Caki2 (cell line): ENCODE measurements at regions not wholly inside any gene's neighbourhood (a gene's known extent, or its start where the extent isn't known, plus 50 kb on each side); places are given as distances from the start of the nearest gene placed in this dataset.
"Not testable (repeated sequence)": the region's sequence is repeated elsewhere in the genome, so short reads cannot be mapped to it uniquely, and the experiment has no call there.

Source experiments
- DNase-seq: peaks from one replicate; pipeline ENCODE4 v3.0.0-alpha.2; 2015; ENCODE audit warnings: low read depth
- in situ Hi-C: cut with HindIII; loops from 2 replicates; pipeline ENCODE4 v1.10.0; 2016; ENCODE audit warnings: low sequenced_read_pairs, low pct_unique_long_range_greater_than_20kb, mixed read lengths

- in situ Hi-C loops, result no loop called here
- DNase-seq, result no peak
These were observed 95.1 kb upstream of the L3MBTL4 start for GRCh38 chr18:6509832-6510231.

- in situ Hi-C loops, result no loop called here
These were observed 106.2 kb upstream of the L3MBTL4 start for GRCh38 chr18:6520901-6521300.

GRCh38 chr18:6521803-6522418 lies 107.2 kb upstream of the L3MBTL4 start:
- in situ Hi-C loops, result no loop called here
- DNase-seq, result peak; percentile 22

More at GRCh38 chr18:6520901-6521300, 106.2 kb upstream of the L3MBTL4 start:
- no peak for DNase-seq

- in situ Hi-C loops, result loop anchor here (25.0 kb wide), 1 partner anchor 362 kb away; no protein-coding TSS in a partner anchor
- DNase-seq, result no peak
These were observed 110.9 kb upstream of the L3MBTL4 start for GRCh38 chr18:6525604-6526003.

GRCh38 chr18:6537475-6537874 lies 122.8 kb upstream of the L3MBTL4 start:
- in situ Hi-C loops, result loop anchor here (25.0 kb wide), 1 partner anchor 350 kb away; no protein-coding TSS in a partner anchor
- no peak for DNase-seq

- in situ Hi-C loops, result loop anchor here (25.0 kb wide), 1 partner anchor 346 kb away; no protein-coding TSS in a partner anchor
- DNase-seq, result not testable (repeated sequence)
These were observed 126.5 kb upstream of the L3MBTL4 start for GRCh38 chr18:6541131-6541679.

- no peak for DNase-seq
- in situ Hi-C loops, result loop anchor here (25.0 kb wide), 1 partner anchor 345 kb away; no protein-coding TSS in a partner anchor
These were observed 127.6 kb upstream of the L3MBTL4 start for GRCh38 chr18:6542296-6542695.

GRCh38 chr18:6543330-6543908 lies 128.7 kb upstream of the L3MBTL4 start:
- DNase-seq, result peak; percentile 28
- in situ Hi-C loops, result loop anchor here (25.0 kb wide), 1 partner anchor 344 kb away; no protein-coding TSS in a partner anchor

- in situ Hi-C loops, result loop anchor here (25.0 kb wide), 1 partner anchor 341 kb away; no protein-coding TSS in a partner anchor
- no peak for DNase-seq
These were observed 131.5 kb upstream of the L3MBTL4 start for GRCh38 chr18:6546229-6546628.

- DNase-seq, result no peak
- in situ Hi-C loops, result loop anchor here (25.0 kb wide), 1 partner anchor 340 kb away; no protein-coding TSS in a partner anchor
These were observed 132.8 kb upstream of the L3MBTL4 start for GRCh38 chr18:6547476-6547875.

- no peak for DNase-seq
- in situ Hi-C loops, result no loop called here
These were observed 138.7 kb upstream of the L3MBTL4 start for GRCh38 chr18:6553234-6553900.

- DNase-seq, result no peak
- in situ Hi-C loops, result no loop called here
These were observed 142.5 kb upstream of the L3MBTL4 start for GRCh38 chr18:6557057-6557769.

- no peak for DNase-seq
- in situ Hi-C loops, result no loop called here
These were observed 143.1 kb upstream of the L3MBTL4 start for GRCh38 chr18:6557770-6558248.

- in situ Hi-C loops, result no loop called here
- no peak for DNase-seq
These were observed 143.9 kb upstream of the L3MBTL4 start for GRCh38 chr18:6558446-6559156.

- no peak for DNase-seq
- in situ Hi-C loops, result no loop called here
These were observed 144.6 kb upstream of the L3MBTL4 start for GRCh38 chr18:6559296-6559695.

- DNase-seq, result no peak
- in situ Hi-C loops, result no loop called here
These were observed 146.3 kb upstream of the L3MBTL4 start for GRCh38 chr18:6561016-6561415.

- in situ Hi-C loops, result no loop called here
- DNase-seq, result no peak
These were observed 146.7 kb upstream of the L3MBTL4 start for GRCh38 chr18:6561420-6561861.
